ENCODE measurements at regions not wholly inside any gene's neighbourhood (a gene's known extent, or its start where the extent isn't known, plus 50 kb on each side); places are given as distances from the start of the nearest gene placed in this dataset.
"Not testable (repeated sequence)": the region's sequence is repeated elsewhere in the genome, so short reads cannot be mapped to it uniquely, and the experiment has no call there.

GRCh38 chrX:3911012-3911411 lies 197.6 kb upstream of the PRKX start:
- not testable (repeated sequence) for H3K4me3 Mint-ChIP-seq; H3K36me3 Mint-ChIP-seq; H3K27ac Mint-ChIP-seq; H3K4me1 Mint-ChIP-seq (ENCODE audit: low read depth); H3K27me3 Mint-ChIP-seq; H3K9me3 Mint-ChIP-seq (ENCODE audit: low read depth)

- H3K27me3 Mint-ChIP-seq; H3K36me3 Mint-ChIP-seq; H3K9me3 Mint-ChIP-seq (ENCODE audit: low read depth); H3K4me1 Mint-ChIP-seq (ENCODE audit: low read depth); H3K27ac Mint-ChIP-seq; H3K4me3 Mint-ChIP-seq: not testable (repeated sequence)
These were observed 197.2 kb upstream of the PRKX start for GRCh38 chrX:3910611-3911010.

- not testable (repeated sequence) for H3K27me3 Mint-ChIP-seq; H3K36me3 Mint-ChIP-seq; H3K9me3 Mint-ChIP-seq (ENCODE audit: low read depth); H3K4me1 Mint-ChIP-seq (ENCODE audit: low read depth); H3K27ac Mint-ChIP-seq; H3K4me3 Mint-ChIP-seq
These were observed 192.2 kb upstream of the PRKX start for GRCh38 chrX:3905522-3906258.

- H3K27me3 Mint-ChIP-seq; H3K4me3 Mint-ChIP-seq; H3K4me1 Mint-ChIP-seq (ENCODE audit: low read depth); H3K9me3 Mint-ChIP-seq (ENCODE audit: low read depth); H3K27ac Mint-ChIP-seq; H3K36me3 Mint-ChIP-seq: not testable (repeated sequence)
These were observed 188.8 kb upstream of the PRKX start for GRCh38 chrX:3902222-3902621.

- not testable (repeated sequence) for H3K27ac Mint-ChIP-seq; H3K27me3 Mint-ChIP-seq; H3K4me1 Mint-ChIP-seq (ENCODE audit: low read depth); H3K9me3 Mint-ChIP-seq (ENCODE audit: low read depth); H3K4me3 Mint-ChIP-seq; H3K36me3 Mint-ChIP-seq
These were observed 183.3 kb upstream of the PRKX start for GRCh38 chrX:3896755-3897154.

GRCh38 chrX:3882553-3882920 lies 169.1 kb upstream of the PRKX start:
- H3K27ac Mint-ChIP-seq; H3K4me1 Mint-ChIP-seq (ENCODE audit: low read depth); H3K36me3 Mint-ChIP-seq; H3K27me3 Mint-ChIP-seq; H3K4me3 Mint-ChIP-seq; H3K9me3 Mint-ChIP-seq (ENCODE audit: low read depth): not testable (repeated sequence)

GRCh38 chrX:3881898-3882552 lies 168.6 kb upstream of the PRKX start:
- H3K27ac Mint-ChIP-seq; H3K9me3 Mint-ChIP-seq (ENCODE audit: low read depth); H3K4me3 Mint-ChIP-seq; H3K36me3 Mint-ChIP-seq; H3K4me1 Mint-ChIP-seq (ENCODE audit: low read depth); H3K27me3 Mint-ChIP-seq: not testable (repeated sequence)

- not testable (repeated sequence) for H3K4me3 Mint-ChIP-seq; H3K27me3 Mint-ChIP-seq; H3K4me1 Mint-ChIP-seq (ENCODE audit: low read depth); H3K27ac Mint-ChIP-seq; H3K36me3 Mint-ChIP-seq; H3K9me3 Mint-ChIP-seq (ENCODE audit: low read depth)
These were observed 167.9 kb upstream of the PRKX start for GRCh38 chrX:3881255-3881895.

- not testable (repeated sequence) for H3K4me3 Mint-ChIP-seq; H3K9me3 Mint-ChIP-seq (ENCODE audit: low read depth); H3K27ac Mint-ChIP-seq; H3K27me3 Mint-ChIP-seq; H3K4me1 Mint-ChIP-seq (ENCODE audit: low read depth); H3K36me3 Mint-ChIP-seq
These were observed 162.9 kb upstream of the PRKX start for GRCh38 chrX:3876393-3876792.

- not testable (repeated sequence) for H3K4me1 Mint-ChIP-seq (ENCODE audit: low read depth); H3K9me3 Mint-ChIP-seq (ENCODE audit: low read depth); H3K4me3 Mint-ChIP-seq; H3K27ac Mint-ChIP-seq; H3K36me3 Mint-ChIP-seq; H3K27me3 Mint-ChIP-seq
These were observed 162.2 kb upstream of the PRKX start for GRCh38 chrX:3875638-3876037.

GRCh38 chrX:3872226-3872879 lies 158.9 kb upstream of the PRKX start:
- not testable (repeated sequence) for H3K4me3 Mint-ChIP-seq; H3K27me3 Mint-ChIP-seq; H3K4me1 Mint-ChIP-seq (ENCODE audit: low read depth); H3K36me3 Mint-ChIP-seq; H3K27ac Mint-ChIP-seq; H3K9me3 Mint-ChIP-seq (ENCODE audit: low read depth)

- H3K27me3 Mint-ChIP-seq; H3K27ac Mint-ChIP-seq; H3K4me1 Mint-ChIP-seq (ENCODE audit: low read depth); H3K9me3 Mint-ChIP-seq (ENCODE audit: low read depth); H3K36me3 Mint-ChIP-seq; H3K4me3 Mint-ChIP-seq: not testable (repeated sequence)
These were observed 153.8 kb upstream of the PRKX start for GRCh38 chrX:3867067-3867831.

GRCh38 chrX:3858332-3858731 lies 144.9 kb upstream of the PRKX start:
- not testable (repeated sequence) for H3K27ac Mint-ChIP-seq; H3K9me3 Mint-ChIP-seq (ENCODE audit: low read depth); H3K36me3 Mint-ChIP-seq; H3K4me3 Mint-ChIP-seq; H3K4me1 Mint-ChIP-seq (ENCODE audit: low read depth); H3K27me3 Mint-ChIP-seq

- H3K4me1 Mint-ChIP-seq (ENCODE audit: low read depth); H3K36me3 Mint-ChIP-seq; H3K9me3 Mint-ChIP-seq (ENCODE audit: low read depth); H3K27ac Mint-ChIP-seq; H3K4me3 Mint-ChIP-seq; H3K27me3 Mint-ChIP-seq: not testable (repeated sequence)
These were observed 130.2 kb upstream of the PRKX start for GRCh38 chrX:3843522-3844145.
